ENCODE measurements at regions not wholly inside any gene's neighbourhood (a gene's known extent, or its start where the extent isn't known, plus 50 kb on each side); places are given as distances from the start of the nearest gene placed in this dataset.

DNA sequence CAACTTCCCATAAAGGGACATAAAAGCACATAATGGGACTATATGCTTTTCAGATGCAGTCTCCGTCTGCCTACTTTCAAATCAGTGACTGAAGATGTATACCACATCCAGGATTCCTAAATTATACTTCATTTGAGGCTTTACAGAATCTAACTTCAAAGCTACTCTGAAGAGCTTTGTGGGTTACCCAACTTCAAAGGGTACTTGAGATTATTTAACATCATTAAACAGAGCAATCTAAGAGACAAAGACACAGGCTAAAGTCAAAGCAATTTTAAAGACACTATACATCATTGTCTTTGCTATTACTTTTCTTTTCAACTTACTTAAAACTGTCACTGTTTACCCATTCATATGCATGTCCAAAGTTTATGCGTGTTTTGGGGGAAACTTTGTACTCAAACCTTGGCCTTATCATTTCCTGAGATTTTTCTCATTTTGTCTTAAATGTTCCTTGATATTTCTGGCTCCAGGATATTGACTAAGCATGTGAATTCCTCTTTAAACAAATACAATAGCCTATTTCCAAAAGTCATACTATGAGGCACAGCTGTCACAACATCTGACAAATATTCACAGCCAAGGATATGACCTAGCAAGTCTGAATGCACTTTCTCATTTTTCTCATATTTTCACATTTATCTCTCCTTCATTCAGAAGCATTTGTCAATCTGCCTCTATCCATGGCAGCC is 1985.1 kb upstream of the PIK3C3 start:
- TF ChIP-seq, protein P1, sequence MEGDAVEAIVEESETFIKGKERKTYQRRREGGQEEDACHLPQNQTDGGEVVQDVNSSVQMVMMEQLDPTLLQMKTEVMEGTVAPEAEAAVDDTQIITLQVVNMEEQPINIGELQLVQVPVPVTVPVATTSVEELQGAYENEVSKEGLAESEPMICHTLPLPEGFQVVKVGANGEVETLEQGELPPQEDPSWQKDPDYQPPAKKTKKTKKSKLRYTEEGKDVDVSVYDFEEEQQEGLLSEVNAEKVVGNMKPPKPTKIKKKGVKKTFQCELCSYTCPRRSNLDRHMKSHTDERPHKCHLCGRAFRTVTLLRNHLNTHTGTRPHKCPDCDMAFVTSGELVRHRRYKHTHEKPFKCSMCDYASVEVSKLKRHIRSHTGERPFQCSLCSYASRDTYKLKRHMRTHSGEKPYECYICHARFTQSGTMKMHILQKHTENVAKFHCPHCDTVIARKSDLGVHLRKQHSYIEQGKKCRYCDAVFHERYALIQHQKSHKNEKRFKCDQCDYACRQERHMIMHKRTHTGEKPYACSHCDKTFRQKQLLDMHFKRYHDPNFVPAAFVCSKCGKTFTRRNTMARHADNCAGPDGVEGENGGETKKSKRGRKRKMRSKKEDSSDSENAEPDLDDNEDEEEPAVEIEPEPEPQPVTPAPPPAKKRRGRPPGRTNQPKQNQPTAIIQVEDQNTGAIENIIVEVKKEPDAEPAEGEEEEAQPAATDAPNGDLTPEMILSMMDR (conservative IDR thresholded peaks at IDR 0.05 in 1 of 2, IDR thresholded peaks at IDR 0.05 in 1 of 2; ENCODE audit: extremely low read depth in 1 of 2, insufficient read depth in 1 of 2, low read depth in 1 of 2, low read length in 2 of 2): no peak
- TF ChIP-seq EZH2 (IDR thresholded peaks at IDR 0.05; ENCODE audit: borderline replicate concordance, low read length): no peak
